Upper lobe of left lung (tissue), 4 donors: ENCODE measurements at regions not wholly inside any gene's neighbourhood (a gene's known extent, or its start where the extent isn't known, plus 50 kb on each side); places are given as distances from the start of the nearest gene placed in this dataset.

Experiments used
- EP300 ChIP-seq, 4 donors: sonication (generic); formaldehyde crosslinking; IDR thresholded peaks; one replicate each; pipeline ENCODE4 v1.5.1; 2017; ENCODE audit warnings: antibody characterized with exemption in 4 of 4, control low read depth in 2 of 4
- POLR2AphosphoS5 ChIP-seq, 2 donors: sonication (generic); formaldehyde crosslinking; IDR thresholded peaks; one replicate each; pipeline ENCODE4 v1.5.1; 2017; ENCODE audit warnings: antibody characterized with exemption in 2 of 2

GRCh38 chr4:177687117-177687516, 244.9 kb upstream of the AGA start:
- TF ChIP-seq POLR2AphosphoS5 (IDR thresholded peaks at IDR 0.05) (no peak), EP300 (IDR thresholded peaks at IDR 0.05) (no peak)
